OCI-LY3 (cell line): ENCODE measurements at regions not wholly inside any gene's neighbourhood (a gene's known extent, or its start where the extent isn't known, plus 50 kb on each side); places are given as distances from the start of the nearest gene placed in this dataset.

ENCODE experiments used
- CTCF ChIP-seq: fragments of 200-600, 300-600 bp; sonication (generic); IDR thresholded peaks from 2 replicates; pipeline ENCODE4 v1.5.1; 2014; ENCODE audit warnings: antibody characterized with exemption, low read length, low read depth
- EZH2phosphoT487 ChIP-seq: fragments of 200-600 bp; shearing (Covaris generic); IDR thresholded peaks from 2 replicates; pipeline ENCODE4 v1.6.1; 2018; ENCODE audit warnings: antibody characterized with exemption, mixed run types, low read depth

GRCh38 chr13:74571811-74572210 lies 437.6 kb upstream of the KLF12 start:
- TF ChIP-seq CTCF (no peak), EZH2phosphoT487 (no peak)
